Activated T-helper 2 cell treated with anti-CD3 and anti-CD28 coated beads, Interferon-gamma antibody, Interleukin-2, Interleukin-4, amounts not matched to agents 10 μg/mL and 5 μg/mL and 100 μg/mL, durations not matched to agents 14 hours and 24 hours and 36 hours (primary cell): ENCODE measurements at regions not wholly inside any gene's neighbourhood (a gene's known extent, or its start where the extent isn't known, plus 50 kb on each side); places are given as distances from the start of the nearest gene placed in this dataset.

Experiments used
- DNase-seq: peaks from one replicate; pipeline ENCODE4 v3.0.0; 2021; ENCODE audit warnings: low spot score
- H3K27ac Mint-ChIP-seq: one replicate; pipeline ENCODE4 v1.8.0; 2021; ENCODE audit warnings: mixed read lengths
- H3K27me3 Mint-ChIP-seq: one replicate; pipeline ENCODE4 v1.8.0; 2021; ENCODE audit warnings: low read depth, mixed read lengths
- H3K36me3 Mint-ChIP-seq: one replicate; pipeline ENCODE4 v1.8.0; 2021; ENCODE audit warnings: low read depth, mixed read lengths
- H3K4me1 Mint-ChIP-seq: one replicate; pipeline ENCODE4 v1.8.0; 2021; ENCODE audit warnings: low read depth, mixed read lengths
- H3K4me3 Mint-ChIP-seq: one replicate; pipeline ENCODE4 v1.8.0; 2021; ENCODE audit warnings: low read depth, mild to moderate bottlenecking, moderate library complexity, mixed read lengths
- H3K9me3 Mint-ChIP-seq: one replicate; pipeline ENCODE4 v1.8.0; 2021; ENCODE audit warnings: mixed read lengths
- intact Hi-C: fragments of 100-400 bp; cut with micrococcal nuclease; formaldehyde crosslinking; loops from one replicate; pipeline ENCODE4 v1.15.1; 2023

DNA sequence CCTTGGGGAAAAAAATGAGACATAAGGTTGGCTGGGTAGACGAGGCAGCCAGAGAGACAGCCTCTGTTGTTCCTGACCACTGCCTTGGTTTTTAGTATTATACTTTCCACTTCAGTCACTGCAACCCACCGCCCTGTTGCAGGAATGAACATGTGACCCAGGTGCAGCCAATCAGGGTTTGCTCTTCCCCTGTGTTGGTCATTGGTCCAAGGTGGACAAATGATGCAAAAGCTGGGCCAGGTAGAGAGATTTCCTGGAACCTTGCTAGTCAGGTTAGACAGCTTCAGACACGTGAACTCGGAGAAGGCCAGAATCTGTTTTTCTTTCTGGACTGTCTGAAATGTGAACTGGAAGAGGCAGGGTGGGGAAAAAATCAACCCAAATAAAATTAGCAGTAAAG is 452.4 kb upstream of the RBFOX1 start:
- Mint-ChIP-seq H3K27ac (no peak overlapping the region), H3K4me3 (no peak overlapping the region), H3K9me3 (peaks cover 57% of the 10 kb centered on the region), H3K36me3 (no peaks in the 10 kb centered on the region), H3K4me1 (no peaks in the 10 kb centered on the region), H3K27me3 (no peaks in the 10 kb centered on the region)
- intact Hi-C loops, result no loop called here
- no peak for DNase-seq

GRCh38 chr16:6864671-6865070 is 468.0 kb upstream of the RBFOX1 start:
- no peak for DNase-seq
- no peak overlapping the region for H3K4me3 Mint-ChIP-seq
- H3K4me1 Mint-ChIP-seq, result no peaks in the 10 kb centered on the region
- H3K27me3 Mint-ChIP-seq, result no peaks in the 10 kb centered on the region
- no peak overlapping the region for H3K27ac Mint-ChIP-seq
- intact Hi-C loops, result no loop called here
- no peaks in the 10 kb centered on the region for H3K36me3 Mint-ChIP-seq
- peaks cover 52% of the 10 kb centered on the region for H3K9me3 Mint-ChIP-seq

- H3K27ac Mint-ChIP-seq, result no peak overlapping the region
- no peaks in the 10 kb centered on the region for H3K27me3 Mint-ChIP-seq
- DNase-seq, result no peak
- intact Hi-C loops, result no loop called here
- no peaks in the 10 kb centered on the region for H3K36me3 Mint-ChIP-seq
- no peaks in the 10 kb centered on the region for H3K4me1 Mint-ChIP-seq
- no peak overlapping the region for H3K4me3 Mint-ChIP-seq
- H3K9me3 Mint-ChIP-seq, result peaks cover 52% of the 10 kb centered on the region
Observed at GRCh38 chr16:6864244-6864643, 468.4 kb upstream of the RBFOX1 start.

- no peaks in the 10 kb centered on the region for H3K27me3 Mint-ChIP-seq
- intact Hi-C loops, result no loop called here
- no peaks in the 10 kb centered on the region for H3K36me3 Mint-ChIP-seq
- H3K27ac Mint-ChIP-seq, result no peak overlapping the region
- H3K9me3 Mint-ChIP-seq, result peaks cover 42% of the 10 kb centered on the region
- H3K4me1 Mint-ChIP-seq, result no peaks in the 10 kb centered on the region
- no peak for DNase-seq
- H3K4me3 Mint-ChIP-seq, result no peak overlapping the region
Observed at GRCh38 chr16:6863135-6863534, 469.5 kb upstream of the RBFOX1 start.

DNA sequence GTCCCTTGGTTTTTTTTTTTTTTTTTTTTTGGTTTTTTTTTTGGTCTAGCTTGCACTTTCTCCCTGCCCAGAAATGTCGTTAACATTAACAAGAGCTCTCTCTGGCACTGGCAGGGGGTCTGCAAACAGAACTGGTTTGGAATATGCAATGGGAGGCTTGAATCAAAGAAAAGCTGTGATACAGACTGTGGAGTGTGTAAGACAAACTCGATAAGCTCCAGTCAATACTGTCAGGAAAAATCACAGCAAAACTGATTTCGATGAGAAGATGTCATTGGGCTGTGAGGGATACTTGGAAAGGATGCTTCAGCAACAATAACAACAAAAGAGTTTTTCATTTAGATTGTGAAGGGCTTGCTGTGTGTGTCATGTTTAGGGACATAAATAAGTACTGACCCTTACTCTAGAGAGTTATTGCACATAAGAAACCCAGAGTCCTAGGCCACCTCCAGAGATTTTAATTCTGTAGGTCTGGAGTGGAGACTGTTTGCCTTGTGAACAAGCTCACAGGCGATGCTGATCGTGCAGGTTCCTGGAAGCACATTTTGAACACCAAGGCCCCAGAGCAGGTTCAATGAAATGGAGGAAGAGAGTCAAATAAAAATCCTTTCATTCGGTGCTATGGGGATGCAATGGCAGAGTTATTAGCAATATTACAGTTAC is 470.7 kb upstream of the RBFOX1 start:
- Mint-ChIP-seq H3K4me3 (no peak overlapping the region), H3K27me3 (no peaks in the 10 kb centered on the region), H3K4me1 (no peaks in the 10 kb centered on the region), H3K27ac (no peak overlapping the region), H3K9me3 (peaks cover 43% of the 10 kb centered on the region), H3K36me3 (no peaks in the 10 kb centered on the region)
- no peak for DNase-seq
- intact Hi-C loops, result no loop called here

DNA sequence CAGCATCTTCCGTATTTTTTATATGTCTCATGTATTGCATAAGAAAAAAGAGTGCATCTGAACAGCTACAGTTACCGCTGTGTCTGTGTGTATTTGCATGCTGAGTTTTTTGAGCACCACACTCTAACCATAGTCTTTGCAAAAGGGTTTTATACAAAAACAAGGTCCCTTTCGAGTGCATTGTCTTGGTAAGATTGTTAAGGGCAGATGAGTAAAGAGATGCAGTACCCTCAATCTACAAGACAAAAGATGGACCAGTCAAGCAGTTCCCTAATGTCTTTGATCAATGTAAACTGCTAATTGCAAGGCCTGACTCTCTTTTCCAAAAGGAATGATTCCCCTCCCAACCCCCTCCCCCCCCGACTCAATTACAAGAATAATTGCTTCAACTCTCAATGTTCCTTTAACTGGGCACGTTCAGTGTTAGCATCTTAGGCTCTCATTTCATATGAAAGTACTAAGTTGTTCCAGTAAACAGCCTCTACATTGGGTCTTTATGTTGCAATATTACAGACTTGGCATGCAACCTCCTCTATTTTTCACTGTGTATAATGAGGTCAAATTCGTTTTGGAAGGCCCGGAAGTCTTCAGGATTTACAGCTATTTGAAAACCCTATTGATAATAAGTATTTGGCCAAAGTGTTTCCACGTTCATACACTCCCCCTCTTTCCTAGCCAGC is 471.4 kb upstream of the RBFOX1 start:
- Mint-ChIP-seq H3K36me3 (no peaks in the 10 kb centered on the region), H3K9me3 (peaks cover 48% of the 10 kb centered on the region), H3K4me3 (no peak overlapping the region), H3K27ac (no peak overlapping the region), H3K27me3 (no peaks in the 10 kb centered on the region), H3K4me1 (no peaks in the 10 kb centered on the region)
- DNase-seq, result no peak
- intact Hi-C loops, result no loop called here

- H3K36me3 Mint-ChIP-seq, result no peaks in the 10 kb centered on the region
- DNase-seq, result no peak
- no peak overlapping the region for H3K27ac Mint-ChIP-seq
- no peaks in the 10 kb centered on the region for H3K4me1 Mint-ChIP-seq
- H3K9me3 Mint-ChIP-seq, result peaks cover 61% of the 10 kb centered on the region
- intact Hi-C loops, result no loop called here
- no peaks in the 10 kb centered on the region for H3K27me3 Mint-ChIP-seq
- H3K4me3 Mint-ChIP-seq, result no peak overlapping the region
Observed at GRCh38 chr16:6857575-6857974, 475.1 kb upstream of the RBFOX1 start.

- H3K4me1 Mint-ChIP-seq, result no peaks in the 10 kb centered on the region
- H3K36me3 Mint-ChIP-seq, result no peaks in the 10 kb centered on the region
- no peak overlapping the region for H3K27ac Mint-ChIP-seq
- DNase-seq, result no peak
- no peaks in the 10 kb centered on the region for H3K27me3 Mint-ChIP-seq
- peaks cover 59% of the 10 kb centered on the region for H3K9me3 Mint-ChIP-seq
- H3K4me3 Mint-ChIP-seq, result no peak overlapping the region
- intact Hi-C loops, result no loop called here
Observed at GRCh38 chr16:6856578-6856977, 476.1 kb upstream of the RBFOX1 start.

- intact Hi-C loops, result no loop called here
- H3K27me3 Mint-ChIP-seq, result no peaks in the 10 kb centered on the region
- H3K4me3 Mint-ChIP-seq, result no peak overlapping the region
- no peak for DNase-seq
- H3K9me3 Mint-ChIP-seq, result peaks cover 57% of the 10 kb centered on the region
- H3K36me3 Mint-ChIP-seq, result no peaks in the 10 kb centered on the region
- no peaks in the 10 kb centered on the region for H3K4me1 Mint-ChIP-seq
- no peak overlapping the region for H3K27ac Mint-ChIP-seq
Observed at GRCh38 chr16:6853565-6853964, 479.1 kb upstream of the RBFOX1 start.

DNA sequence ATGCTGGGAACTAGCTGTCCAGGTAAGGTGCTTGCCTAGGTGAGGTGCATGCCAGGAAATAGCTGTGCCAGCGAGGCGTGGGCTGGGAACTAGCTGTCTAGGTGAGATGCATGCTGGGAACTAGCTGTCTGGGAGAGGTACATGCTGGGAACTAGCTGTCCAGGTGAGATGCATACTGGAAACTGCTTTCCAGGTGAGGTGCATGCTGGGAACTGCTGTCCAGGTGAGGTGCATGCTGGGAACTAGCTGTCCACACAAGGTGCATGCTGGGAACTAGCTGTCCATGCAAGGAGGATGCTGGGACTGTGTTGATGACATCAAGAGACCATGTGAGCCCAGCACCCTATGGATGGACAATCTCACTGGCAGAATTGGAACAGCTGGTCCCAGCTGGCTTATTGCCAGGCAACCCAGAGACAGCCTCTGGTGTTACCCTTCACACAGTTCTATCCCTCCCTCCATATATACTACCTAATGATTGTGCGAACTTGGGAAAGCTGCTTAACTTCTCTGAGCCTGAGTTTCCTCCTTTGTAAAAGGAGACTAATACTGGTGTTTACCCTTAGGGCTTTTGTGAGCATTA is 479.9 kb upstream of the RBFOX1 start:
- Mint-ChIP-seq H3K27ac (no peak overlapping the region), H3K9me3 (peaks cover 62% of the 10 kb centered on the region), H3K36me3 (no peaks in the 10 kb centered on the region), H3K4me1 (no peaks in the 10 kb centered on the region), H3K27me3 (no peaks in the 10 kb centered on the region), H3K4me3 (no peak overlapping the region)
- intact Hi-C loops, result no loop called here
- no peak for DNase-seq

DNA sequence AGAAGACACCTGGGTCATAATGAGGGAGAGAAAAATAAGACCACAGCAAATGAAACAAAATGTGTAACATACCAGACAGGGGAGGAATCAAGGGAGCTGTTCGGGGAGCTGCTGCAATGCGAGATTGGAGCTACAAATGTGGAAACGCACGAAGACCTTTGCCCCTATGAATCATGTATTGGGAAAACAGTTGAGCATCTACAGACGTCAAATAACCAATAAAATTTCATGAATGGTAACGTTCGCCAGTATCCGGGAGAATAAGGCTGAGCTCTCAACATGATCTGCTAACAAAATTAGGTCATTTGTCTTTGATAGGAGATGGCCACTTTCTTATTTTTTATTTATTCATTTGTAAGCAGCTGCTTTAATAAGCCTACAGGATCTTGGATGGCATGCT is 486.2 kb upstream of the RBFOX1 start:
- H3K36me3 Mint-ChIP-seq, result no peaks in the 10 kb centered on the region
- no peaks in the 10 kb centered on the region for H3K27me3 Mint-ChIP-seq
- H3K4me1 Mint-ChIP-seq, result no peaks in the 10 kb centered on the region
- H3K4me3 Mint-ChIP-seq, result no peak overlapping the region
- H3K9me3 Mint-ChIP-seq, result peaks cover 67% of the 10 kb centered on the region
- no peak overlapping the region for H3K27ac Mint-ChIP-seq
- intact Hi-C loops, result no loop called here
- DNase-seq, result no peak

DNA sequence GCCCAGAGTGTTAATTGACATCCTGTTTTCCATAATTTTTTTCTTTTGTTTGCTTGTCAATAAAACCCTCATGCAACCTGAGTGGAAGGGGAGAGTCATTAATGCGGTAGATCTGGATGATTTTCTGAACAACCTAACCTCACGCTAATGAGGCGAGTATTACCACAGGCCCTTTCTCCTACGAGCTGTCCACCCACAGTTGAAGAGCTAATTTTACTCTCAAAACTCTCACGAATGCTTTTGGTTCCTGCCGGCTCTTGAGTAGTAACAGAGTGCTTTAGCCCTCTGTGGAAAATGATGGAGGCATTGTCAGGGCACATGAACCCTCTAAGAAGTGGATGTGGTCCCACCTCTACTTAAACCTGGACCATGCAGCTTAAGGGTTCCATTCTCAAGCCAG is 491.3 kb upstream of the RBFOX1 start:
- Mint-ChIP-seq H3K27ac (no peak overlapping the region), H3K4me3 (no peak overlapping the region), H3K9me3 (peaks cover 68% of the 10 kb centered on the region), H3K27me3 (no peaks in the 10 kb centered on the region), H3K36me3 (no peaks in the 10 kb centered on the region), H3K4me1 (no peaks in the 10 kb centered on the region)
- no peak for DNase-seq
- intact Hi-C loops, result no loop called here

- no peaks in the 10 kb centered on the region for H3K27me3 Mint-ChIP-seq
- peaks cover 47% of the 10 kb centered on the region for H3K9me3 Mint-ChIP-seq
- no peak overlapping the region for H3K27ac Mint-ChIP-seq
- intact Hi-C loops, result no loop called here
- no peaks in the 10 kb centered on the region for H3K36me3 Mint-ChIP-seq
- no peaks in the 10 kb centered on the region for H3K4me1 Mint-ChIP-seq
- H3K4me3 Mint-ChIP-seq, result no peak overlapping the region
- no peak for DNase-seq
Observed at GRCh38 chr16:6837722-6838121, 494.9 kb upstream of the RBFOX1 start.
